SK-N-SH (cell line): ENCODE measurements at regions not wholly inside any gene's neighbourhood (a gene's known extent, or its start where the extent isn't known, plus 50 kb on each side); places are given as distances from the start of the nearest gene placed in this dataset.

Experiments
- CTCF ChIA-PET: fragments of 300-600, 350-600 bp; formaldehyde crosslinking; extraction: SDS; loops from one replicate; lab custom pipeline; 2021; lab: Yijun Ruan, JAX
- POLR2A ChIA-PET: fragments of 350-600 bp; sonication (Branson Sonifier 250); formaldehyde crosslinking; extraction: SDS; loops from one replicate; lab custom pipeline; 2020; ENCODE audit warnings: antibody characterized with exemption, inconsistent platforms; lab: Yijun Ruan, JAX
- DNase-seq: peaks from one replicate; pipeline ENCODE4 v3.0.0; 2012
- H2AFZ ChIP-seq: fragments of 200-600 bp; sonication (generic); 2 replicates; pipeline ENCODE4 v1.8.1; 2016; ENCODE audit warnings: antibody characterized with exemption, mild to moderate bottlenecking, low read depth
- H3F3A ChIP-seq: fragments of 200-600 bp; sonication (generic); replicated peaks from 2 replicates; pipeline ENCODE3; 2016; ENCODE audit warnings: antibody characterized with exemption, mild to moderate bottlenecking; ENCODE audit not compliant: insufficient read depth
- H3K27ac ChIP-seq, 2 experiments: fragments of 200-500 bp in 1 of 2; fragments of 200-600 bp in 1 of 2; sonication (Bioruptor generic) in 1 of 2; sonication (generic), shearing (Covaris generic) in 1 of 2; 2 replicates each; pipeline versions ENCODE4 v1.5.1 to v1.6.1; 2014 to 2016; ENCODE audit warnings: low read depth in 2 of 2, inconsistent platforms in 1 of 2, low read length in 1 of 2, mild to moderate bottlenecking in 1 of 2, mixed read lengths in 1 of 2
- H3K27me3 ChIP-seq: fragments of 200-600 bp; sonication (generic), shearing (Covaris generic); 2 replicates; pipeline ENCODE4 v1.6.1; 2016; ENCODE audit warnings: mixed run types; ENCODE audit not compliant: insufficient read depth
- H3K36me3 ChIP-seq, 2 experiments: fragments of 200-500 bp in 1 of 2; fragments of 200-600 bp in 1 of 2; sonication (Bioruptor generic) in 1 of 2; sonication (generic) in 1 of 2; replicated peaks in 1 of 2; 2 replicates each; pipeline versions ENCODE3 to v1.5.1; 2014 to 2016; ENCODE audit warnings: low read length in 1 of 2, mild to moderate bottlenecking in 1 of 2; ENCODE audit not compliant: insufficient read depth in 2 of 2, control insufficient read depth in 1 of 2
- H3K4me1 ChIP-seq, 2 experiments: fragments of 200-500 bp in 1 of 2; fragments of 200-600 bp in 1 of 2; sonication (Bioruptor generic) in 1 of 2; sonication (generic), shearing (Covaris generic) in 1 of 2; 2 replicates each; pipeline versions ENCODE4 v1.5.1 to v1.6.1; 2014 to 2016; ENCODE audit warnings: low read depth in 1 of 2, low read length in 1 of 2, mixed run types in 1 of 2; ENCODE audit not compliant: insufficient read depth in 2 of 2, control insufficient read depth in 1 of 2
- H3K4me2 ChIP-seq: fragments of 200-600 bp; sonication (generic), shearing (Covaris generic); 2 replicates; pipeline ENCODE4 v1.6.1; 2017; ENCODE audit warnings: mixed run types
- H3K4me3 ChIP-seq, 2 experiments: fragments of 200-500 bp in 1 of 2; fragments of 200-600 bp in 1 of 2; sonication (Bioruptor generic) in 1 of 2; sonication (generic), shearing (Covaris generic) in 1 of 2; 2 replicates each; pipeline versions ENCODE4 v1.5.1 to v1.8.1; 2014 to 2016; ENCODE audit warnings: low read depth in 2 of 2, inconsistent platforms in 1 of 2, low read length in 1 of 2, mild to moderate bottlenecking in 1 of 2, mixed read lengths in 1 of 2, moderate library complexity in 1 of 2
- H3K79me2 ChIP-seq: fragments of 200-600 bp; sonication (generic); 2 replicates; pipeline ENCODE4 v1.8.1; 2017; ENCODE audit warnings: mild to moderate bottlenecking; ENCODE audit not compliant: insufficient read depth
- H3K9ac ChIP-seq: fragments of 200-600 bp; sonication (generic); 2 replicates; pipeline ENCODE4 v1.6.1; 2017; ENCODE audit warnings: mixed run types
- H3K9me2 ChIP-seq: fragments of 200-600 bp; sonication (generic); 2 replicates; pipeline ENCODE4 v1.6.1; 2017; ENCODE audit warnings: mixed run types
- H3K9me3 ChIP-seq: fragments of 200-600 bp; sonication (generic); 2 replicates; pipeline ENCODE4 v1.6.1; 2017; ENCODE audit warnings: mixed run types, mild to moderate bottlenecking, moderate library complexity
- H4K20me1 ChIP-seq: fragments of 200-600 bp; sonication (generic); 2 replicates; pipeline ENCODE4 v1.6.1; 2017; ENCODE audit warnings: mild to moderate bottlenecking, mixed run types; ENCODE audit not compliant: insufficient read depth
- ELF1 ChIP-seq: IDR thresholded peaks from 2 replicates; pipeline ENCODE4 v1.4.0; 2012
- EP300 ChIP-seq, 2 experiments: IDR thresholded peaks; 2 replicates each; pipeline versions ENCODE4 v1.4.0 to v1.6.1; 2012; ENCODE audit warnings: borderline replicate concordance in 1 of 2, low read depth in 1 of 2, low read length in 1 of 2
- FOSL2 ChIP-seq: IDR thresholded peaks from 2 replicates; pipeline ENCODE4 v1.4.0; 2012; ENCODE audit warnings: low read depth, mild to moderate bottlenecking, moderate library complexity, borderline replicate concordance
- FOXJ3 ChIP-seq: sonication (generic); formaldehyde crosslinking; IDR thresholded peaks from 2 replicates; pipeline ENCODE4 v1.5.1; 2020; ENCODE audit warnings: mild to moderate bottlenecking, missing genetic modification reagents
- FOXM1 ChIP-seq: IDR thresholded peaks from 2 replicates; pipeline ENCODE4 v1.4.0; 2012; ENCODE audit warnings: low read depth, mild to moderate bottlenecking
- JUND ChIP-seq: IDR thresholded peaks from 2 replicates; pipeline ENCODE4 v1.4.0; 2012
- MEF2A ChIP-seq: IDR thresholded peaks from 2 replicates; pipeline ENCODE4 v1.4.0; 2012; ENCODE audit warnings: low read depth, borderline replicate concordance
- NFIC ChIP-seq: IDR thresholded peaks from 2 replicates; pipeline ENCODE4 v1.4.0; 2012; ENCODE audit warnings: borderline replicate concordance
- RAD21 ChIP-seq: IDR thresholded peaks from 2 replicates; pipeline ENCODE4 v1.6.1; 2012; ENCODE audit warnings: mild to moderate bottlenecking, low read length
- RCOR1 ChIP-seq: fragments of 150-350 bp; IDR thresholded peaks from 2 replicates; pipeline ENCODE4 v1.6.1; 2017; ENCODE audit warnings: antibody characterized with exemption, low read length
- RXRA ChIP-seq: IDR thresholded peaks from 2 replicates; pipeline ENCODE4 v1.4.0; 2012; ENCODE audit warnings: low read depth, mild to moderate bottlenecking, borderline replicate concordance
- TCF12 ChIP-seq: IDR thresholded peaks from 2 replicates; pipeline ENCODE4 v1.4.0; 2012
- TEAD4 ChIP-seq: IDR thresholded peaks from 2 replicates; pipeline ENCODE4 v1.4.0; 2012; ENCODE audit warnings: mild to moderate bottlenecking, borderline replicate concordance; ENCODE audit not compliant: insufficient read depth
- USF1 ChIP-seq: IDR thresholded peaks from 2 replicates; pipeline ENCODE4 v1.4.0; 2012; ENCODE audit warnings: low read depth, borderline replicate concordance
- USF2 ChIP-seq: fragments of 150-350 bp; IDR thresholded peaks from 2 replicates; pipeline ENCODE4 v1.6.1; 2017; ENCODE audit warnings: antibody characterized with exemption, low read length, low read depth, borderline replicate concordance
- WGBS: methylation state at CpG from one replicate; pipeline ENCODE4 v1.1.6; 2017; ENCODE audit warnings: low lambda C conversion rate; 5-methylcytosine and 5-hydroxymethylcytosine counted together
- TF ChIP-seq, protein P1 (sequence below): IDR thresholded peaks from 2 replicates; pipeline ENCODE4 v1.6.1; 2012; ENCODE audit warnings: mild to moderate bottlenecking, low read depth, low read length, moderate library complexity
- TF ChIP-seq, protein P2 (sequence below): IDR thresholded peaks from 2 replicates; pipeline ENCODE4 v1.4.0; 2012; ENCODE audit warnings: low read depth, borderline replicate concordance
- TF ChIP-seq, protein P3 (sequence below): IDR thresholded peaks from 2 replicates; pipeline ENCODE4; 2012
- TF ChIP-seq, protein P4 (sequence below): IDR thresholded peaks from 2 replicates; pipeline ENCODE4 v1.4.0; 2012; ENCODE audit warnings: low read depth

DNA sequence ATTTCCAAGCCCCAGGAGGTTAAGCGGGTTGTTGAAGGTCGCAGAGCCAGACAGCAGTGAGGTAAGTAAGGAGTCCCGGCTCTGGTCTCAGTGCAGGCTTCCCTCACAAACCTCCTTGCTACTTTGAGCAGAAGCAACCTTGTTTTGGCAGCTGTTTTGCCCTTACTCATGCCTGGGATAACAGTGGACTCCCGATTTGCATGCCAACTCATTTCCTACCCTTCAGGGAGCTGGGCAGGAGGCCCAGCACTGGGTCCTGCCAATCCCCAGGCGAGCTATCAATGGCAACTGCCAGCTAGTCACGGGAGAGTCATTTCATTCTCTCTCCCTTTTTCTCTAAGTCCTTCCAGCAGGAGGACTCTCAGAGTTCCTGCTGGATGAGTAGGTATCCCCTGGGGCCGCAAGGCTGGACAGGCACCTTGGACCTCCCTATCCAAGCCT, 72.0 kb upstream of the KSR1 start:
- Histone ChIP-seq H3K9me3 (no peaks in the 10 kb centered on the region), H3K9me2 (no peaks in the 10 kb centered on the region), H3K4me3 (no peak overlapping the region), H2AFZ (no peak overlapping the region), H3K27ac (peak overlapping the region in 1 of 2 experiments; percentile 88; a peak in 2 of 4 replicates), H3K36me3 (no peaks in the 10 kb centered on the region), H3K9ac (peak overlapping the region; percentile 57; the same call in 1 of the 2 replicates), H3K4me2 (peak overlapping the region; percentile 61; the same call in 1 of the 2 replicates), H3K79me2 (no peaks in the 10 kb centered on the region), H3F3A (peaks cover 19% of the 10 kb centered on the region), H4K20me1 (no peaks in the 10 kb centered on the region), H3K4me1 (peaks cover 17 to 30% of the 10 kb centered on the region in 2 experiments; a peak in 3 of 4 replicates), H3K27me3 (no peaks in the 10 kb centered on the region)
- 12% methylated on average over 7 of the region's 7 CpGs for whole genome bisulfite sequencing
- POLR2A ChIA-PET = no interaction called here
- no peak for DNase-seq
- TF ChIP-seq NFIC (peak; percentile 96), RXRA (peak; percentile 77; the same call in 1 of the 2 replicates), JUND (peak; percentile 77), EP300 (IDR thresholded peaks at IDR 0.05; ENCODE audit: borderline replicate concordance in 1 of 2, low read depth in 1 of 2, low read length in 1 of 2) (peak in 1 of 2 experiments; percentile 80; a peak in 2 of 4 replicates), TEAD4 (peak; percentile 75; the same call in 1 of the 2 replicates), MEF2A (0 out of 2 replicates have a peak, but pooled peaks have one; percentile 37), RAD21 (no peak), FOSL2 (peak; percentile 76; the same call in 1 of the 2 replicates), TCF12 (peak; percentile 89), FOXM1 (0 out of 2 replicates have a peak, but pooled peaks have one; percentile 31), RCOR1 (no peak), USF2 (no peak), FOXJ3 (CRISPR knock-in tag) (no peak), ELF1 (0 out of 2 replicates have a peak, but pooled peaks have one; percentile 32), USF1 (0 out of 2 replicates have a peak, but pooled peaks have one; percentile 28)
- TF ChIP-seq, protein P1, sequence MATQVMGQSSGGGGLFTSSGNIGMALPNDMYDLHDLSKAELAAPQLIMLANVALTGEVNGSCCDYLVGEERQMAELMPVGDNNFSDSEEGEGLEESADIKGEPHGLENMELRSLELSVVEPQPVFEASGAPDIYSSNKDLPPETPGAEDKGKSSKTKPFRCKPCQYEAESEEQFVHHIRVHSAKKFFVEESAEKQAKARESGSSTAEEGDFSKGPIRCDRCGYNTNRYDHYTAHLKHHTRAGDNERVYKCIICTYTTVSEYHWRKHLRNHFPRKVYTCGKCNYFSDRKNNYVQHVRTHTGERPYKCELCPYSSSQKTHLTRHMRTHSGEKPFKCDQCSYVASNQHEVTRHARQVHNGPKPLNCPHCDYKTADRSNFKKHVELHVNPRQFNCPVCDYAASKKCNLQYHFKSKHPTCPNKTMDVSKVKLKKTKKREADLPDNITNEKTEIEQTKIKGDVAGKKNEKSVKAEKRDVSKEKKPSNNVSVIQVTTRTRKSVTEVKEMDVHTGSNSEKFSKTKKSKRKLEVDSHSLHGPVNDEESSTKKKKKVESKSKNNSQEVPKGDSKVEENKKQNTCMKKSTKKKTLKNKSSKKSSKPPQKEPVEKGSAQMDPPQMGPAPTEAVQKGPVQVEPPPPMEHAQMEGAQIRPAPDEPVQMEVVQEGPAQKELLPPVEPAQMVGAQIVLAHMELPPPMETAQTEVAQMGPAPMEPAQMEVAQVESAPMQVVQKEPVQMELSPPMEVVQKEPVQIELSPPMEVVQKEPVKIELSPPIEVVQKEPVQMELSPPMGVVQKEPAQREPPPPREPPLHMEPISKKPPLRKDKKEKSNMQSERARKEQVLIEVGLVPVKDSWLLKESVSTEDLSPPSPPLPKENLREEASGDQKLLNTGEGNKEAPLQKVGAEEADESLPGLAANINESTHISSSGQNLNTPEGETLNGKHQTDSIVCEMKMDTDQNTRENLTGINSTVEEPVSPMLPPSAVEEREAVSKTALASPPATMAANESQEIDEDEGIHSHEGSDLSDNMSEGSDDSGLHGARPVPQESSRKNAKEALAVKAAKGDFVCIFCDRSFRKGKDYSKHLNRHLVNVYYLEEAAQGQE = 0 out of 2 replicates have a peak, but pooled peaks have one; percentile 27
- TF ChIP-seq, protein P2, sequence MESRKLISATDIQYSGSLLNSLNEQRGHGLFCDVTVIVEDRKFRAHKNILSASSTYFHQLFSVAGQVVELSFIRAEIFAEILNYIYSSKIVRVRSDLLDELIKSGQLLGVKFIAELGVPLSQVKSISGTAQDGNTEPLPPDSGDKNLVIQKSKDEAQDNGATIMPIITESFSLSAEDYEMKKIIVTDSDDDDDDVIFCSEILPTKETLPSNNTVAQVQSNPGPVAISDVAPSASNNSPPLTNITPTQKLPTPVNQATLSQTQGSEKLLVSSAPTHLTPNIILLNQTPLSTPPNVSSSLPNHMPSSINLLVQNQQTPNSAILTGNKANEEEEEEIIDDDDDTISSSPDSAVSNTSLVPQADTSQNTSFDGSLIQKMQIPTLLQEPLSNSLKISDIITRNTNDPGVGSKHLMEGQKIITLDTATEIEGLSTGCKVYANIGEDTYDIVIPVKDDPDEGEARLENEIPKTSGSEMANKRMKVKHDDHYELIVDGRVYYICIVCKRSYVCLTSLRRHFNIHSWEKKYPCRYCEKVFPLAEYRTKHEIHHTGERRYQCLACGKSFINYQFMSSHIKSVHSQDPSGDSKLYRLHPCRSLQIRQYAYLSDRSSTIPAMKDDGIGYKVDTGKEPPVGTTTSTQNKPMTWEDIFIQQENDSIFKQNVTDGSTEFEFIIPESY = 0 out of 2 replicates have a peak, but pooled peaks have one; percentile 62
- TF ChIP-seq, protein P3, sequence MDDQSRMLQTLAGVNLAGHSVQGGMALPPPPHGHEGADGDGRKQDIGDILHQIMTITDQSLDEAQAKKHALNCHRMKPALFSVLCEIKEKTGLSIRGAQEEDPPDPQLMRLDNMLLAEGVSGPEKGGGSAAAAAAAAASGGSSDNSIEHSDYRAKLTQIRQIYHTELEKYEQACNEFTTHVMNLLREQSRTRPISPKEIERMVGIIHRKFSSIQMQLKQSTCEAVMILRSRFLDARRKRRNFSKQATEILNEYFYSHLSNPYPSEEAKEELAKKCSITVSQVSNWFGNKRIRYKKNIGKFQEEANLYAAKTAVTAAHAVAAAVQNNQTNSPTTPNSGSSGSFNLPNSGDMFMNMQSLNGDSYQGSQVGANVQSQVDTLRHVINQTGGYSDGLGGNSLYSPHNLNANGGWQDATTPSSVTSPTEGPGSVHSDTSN = peak; percentile 82
- TF ChIP-seq, protein P4, sequence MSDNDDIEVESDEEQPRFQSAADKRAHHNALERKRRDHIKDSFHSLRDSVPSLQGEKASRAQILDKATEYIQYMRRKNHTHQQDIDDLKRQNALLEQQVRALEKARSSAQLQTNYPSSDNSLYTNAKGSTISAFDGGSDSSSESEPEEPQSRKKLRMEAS = peak; percentile 79; the same call in 1 of the 2 replicates
- CTCF ChIA-PET = interaction anchor here (1.1 to 6.5 kb wide), 3 partner anchors 30 to 147 kb away, joined by 3 to 44 read pairs (median 8); no protein-coding TSS in a partner anchor
